Hepatocyte (in vitro differentiated cells): ENCODE measurements at regions not wholly inside any gene's neighbourhood (a gene's known extent, or its start where the extent isn't known, plus 50 kb on each side); places are given as distances from the start of the nearest gene placed in this dataset.

Source experiments
- CTCF ChIP-seq: fragments of 200-600 bp; sonication (generic); IDR thresholded peaks from 2 replicates; pipeline ENCODE4 v1.5.1; 2016; ENCODE audit warnings: antibody characterized with exemption, mild to moderate bottlenecking; ENCODE audit not compliant: poor library complexity
- EZH2 ChIP-seq: fragments of 200-600 bp; sonication (generic); IDR thresholded peaks from 2 replicates; pipeline ENCODE4 v1.6.1; 2016; ENCODE audit warnings: antibody characterized with exemption, mild to moderate bottlenecking, borderline replicate concordance
- EZH2phosphoT487 ChIP-seq: fragments of 200-600 bp; sonication (generic); IDR thresholded peaks from one replicate; pipeline ENCODE4 v1.6.1; 2018; ENCODE audit warnings: antibody characterized with exemption, mild to moderate bottlenecking, low read depth, moderate library complexity; ENCODE audit not compliant: unreplicated experiment, severe bottlenecking

- TF ChIP-seq CTCF (no peak), EZH2 (no peak), EZH2phosphoT487 (no peak)
These were observed 353.6 kb downstream of the TRIML1 start for GRCh38 chr4:188492886-188493285.
